Stimulated activated CD4-positive, alpha-beta T cell treated with anti-CD3 and anti-CD28 coated beads, Interleukin-1b, Interleukin-23, amount 100 ng/mL, for 48 hours (primary cell): ENCODE measurements at regions not wholly inside any gene's neighbourhood (a gene's known extent, or its start where the extent isn't known, plus 50 kb on each side); places are given as distances from the start of the nearest gene placed in this dataset.
"Not testable (repeated sequence)": the region's sequence is repeated elsewhere in the genome, so short reads cannot be mapped to it uniquely, and the experiment has no call there.

Experiments
- DNase-seq: peaks from one replicate; pipeline ENCODE4 v3.0.0-alpha.2; 2020

GRCh38 chr16:13835387-13835786 lies 84.6 kb upstream of the ERCC4 start:
- no peak for DNase-seq

DNA sequence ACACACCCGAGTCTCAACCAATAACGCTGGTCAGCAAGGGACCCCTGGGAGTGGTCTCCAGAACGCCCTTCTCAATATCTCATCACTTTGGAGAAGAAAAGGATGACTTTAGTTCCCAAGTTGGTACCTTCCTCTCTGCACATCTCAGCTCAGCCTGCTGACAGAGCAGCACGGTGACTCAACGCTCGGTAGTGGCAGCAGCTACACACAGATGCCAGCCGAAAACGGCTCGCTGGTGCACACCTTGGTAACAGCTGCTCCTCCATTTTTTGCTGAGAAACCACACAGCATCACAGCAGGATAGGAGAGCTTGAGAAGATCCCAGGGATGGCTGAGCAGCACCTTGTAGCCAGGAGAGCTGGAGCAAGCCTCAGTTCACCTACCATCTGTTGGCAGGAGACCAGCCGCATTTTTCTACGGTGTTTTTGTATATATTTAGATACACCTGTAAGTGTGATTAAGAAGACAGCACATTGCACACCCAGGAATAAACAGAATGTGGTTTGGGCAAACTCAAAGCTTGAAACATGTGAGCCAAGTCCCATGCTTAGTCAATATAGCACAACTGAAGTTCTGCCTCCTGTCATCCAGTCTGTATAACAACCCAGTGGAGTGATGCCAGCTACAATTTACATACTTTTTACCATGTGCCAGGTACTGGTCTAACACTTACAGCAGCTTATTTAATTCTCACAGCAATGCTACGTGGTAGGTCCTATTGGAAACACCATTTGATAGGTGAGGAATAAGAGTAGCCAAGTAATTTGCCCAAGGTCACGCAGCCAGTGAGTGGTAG lies 83.8 kb upstream of the ERCC4 start:
- DNase-seq = no peak

DNA sequence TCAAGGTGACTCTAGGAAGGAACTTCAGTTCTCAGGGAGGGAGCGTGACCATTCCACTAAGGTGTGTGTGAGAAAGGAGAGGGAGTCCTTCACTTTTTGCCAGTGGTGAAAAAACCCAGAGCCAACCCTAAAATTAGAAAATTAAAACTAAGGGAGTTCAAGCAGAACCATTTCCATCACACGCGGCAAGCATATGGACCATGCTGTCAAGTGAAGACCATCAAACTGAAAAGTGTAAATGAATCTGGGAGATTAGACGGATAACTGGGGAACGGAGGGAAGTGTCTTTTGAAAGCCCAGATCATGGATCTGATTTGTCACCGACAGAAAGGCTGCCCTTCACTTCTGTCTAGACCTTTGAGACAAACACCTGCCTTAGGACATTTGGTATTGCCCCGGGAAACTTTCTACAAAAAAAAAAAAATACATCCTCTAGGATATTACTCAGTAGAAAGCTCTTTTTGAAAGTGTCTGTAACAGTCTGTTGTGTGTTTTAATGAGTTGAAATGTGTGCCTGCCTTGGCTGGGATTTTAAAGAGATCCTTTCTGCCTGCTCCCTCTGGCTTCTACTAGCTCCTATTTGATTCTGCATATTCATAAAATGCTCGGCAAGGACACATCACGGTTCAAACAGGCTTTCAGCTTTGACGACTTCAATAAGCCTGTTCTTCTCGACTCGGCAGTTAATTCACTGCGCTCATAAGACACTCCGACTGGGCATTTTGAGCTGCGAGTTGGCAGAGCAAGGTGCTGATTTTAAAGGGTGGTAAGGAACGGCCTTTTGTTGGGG lies 81.4 kb upstream of the ERCC4 start:
- no peak for DNase-seq

DNA sequence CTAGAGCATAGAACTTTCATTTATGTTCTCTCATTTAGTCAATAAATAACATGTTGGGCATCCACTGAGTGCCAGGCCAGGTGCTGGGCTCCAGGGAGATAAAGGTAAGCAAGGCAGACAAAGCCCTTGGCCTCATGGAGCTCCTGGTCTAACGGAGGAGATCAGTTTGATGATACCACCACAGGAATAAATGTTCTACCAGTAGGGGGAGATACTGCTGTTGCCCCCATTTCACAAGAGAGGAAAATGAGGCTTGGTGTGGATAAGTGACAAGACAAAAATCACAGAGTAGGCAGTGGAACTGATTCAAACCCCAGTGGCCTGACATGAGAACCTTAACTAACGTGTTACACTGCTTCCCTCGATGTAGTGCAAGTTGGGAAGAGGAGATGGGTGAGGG lies 80.4 kb upstream of the ERCC4 start:
- DNase-seq = no peak

GRCh38 chr16:13845232-13845631 lies 74.7 kb upstream of the ERCC4 start:
- DNase-seq = no peak

DNA sequence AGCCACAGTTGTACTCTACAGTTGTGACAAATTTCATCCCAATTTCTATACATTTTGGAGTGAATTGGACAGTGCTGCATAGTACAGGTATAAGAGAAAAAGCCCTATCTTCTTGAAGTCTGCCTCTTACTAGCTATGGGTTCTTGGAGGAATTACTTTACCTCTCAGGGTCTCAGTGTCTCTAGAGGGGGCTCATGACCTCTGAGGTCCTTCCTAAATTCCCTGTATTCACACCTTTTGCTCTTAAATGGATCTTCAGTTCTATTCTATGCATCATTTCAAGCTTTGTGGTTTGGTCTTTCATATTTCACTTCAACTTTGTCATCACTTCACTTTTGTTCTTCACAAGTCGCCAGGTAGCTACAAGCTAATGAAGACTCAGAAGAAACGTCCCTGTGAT lies 71.2 kb upstream of the ERCC4 start:
- no peak for DNase-seq

DNA sequence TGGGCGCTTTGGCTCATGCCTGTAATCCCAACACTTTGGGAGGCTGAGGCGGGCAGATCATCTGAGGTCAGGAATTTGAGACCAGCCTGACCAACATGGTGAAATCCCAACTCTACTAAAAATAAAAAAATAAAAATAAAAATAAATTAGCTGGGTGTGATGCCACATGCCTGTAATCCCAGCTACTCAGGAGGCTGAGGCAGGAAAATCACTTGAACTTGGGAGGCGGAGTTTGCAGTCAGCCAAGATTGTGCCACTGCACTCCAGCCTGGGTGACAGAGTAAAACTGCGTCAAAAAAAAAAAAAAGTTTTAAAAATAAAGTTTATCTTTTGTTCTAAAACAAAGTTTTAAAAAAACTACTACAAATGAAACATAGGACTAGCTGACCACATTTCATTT lies 69.8 kb upstream of the ERCC4 start:
- not testable (repeated sequence) for DNase-seq

- no peak for DNase-seq
Measured at GRCh38 chr16:13852827-13853226, 67.1 kb upstream of the ERCC4 start.

- DNase-seq = no peak
Measured at GRCh38 chr16:13856398-13856797, 63.6 kb upstream of the ERCC4 start.

- DNase-seq = no peak
Measured at GRCh38 chr16:13856811-13857511, 63.0 kb upstream of the ERCC4 start.

- no peak for DNase-seq
Measured at GRCh38 chr16:13858873-13859580, 60.9 kb upstream of the ERCC4 start.

DNA sequence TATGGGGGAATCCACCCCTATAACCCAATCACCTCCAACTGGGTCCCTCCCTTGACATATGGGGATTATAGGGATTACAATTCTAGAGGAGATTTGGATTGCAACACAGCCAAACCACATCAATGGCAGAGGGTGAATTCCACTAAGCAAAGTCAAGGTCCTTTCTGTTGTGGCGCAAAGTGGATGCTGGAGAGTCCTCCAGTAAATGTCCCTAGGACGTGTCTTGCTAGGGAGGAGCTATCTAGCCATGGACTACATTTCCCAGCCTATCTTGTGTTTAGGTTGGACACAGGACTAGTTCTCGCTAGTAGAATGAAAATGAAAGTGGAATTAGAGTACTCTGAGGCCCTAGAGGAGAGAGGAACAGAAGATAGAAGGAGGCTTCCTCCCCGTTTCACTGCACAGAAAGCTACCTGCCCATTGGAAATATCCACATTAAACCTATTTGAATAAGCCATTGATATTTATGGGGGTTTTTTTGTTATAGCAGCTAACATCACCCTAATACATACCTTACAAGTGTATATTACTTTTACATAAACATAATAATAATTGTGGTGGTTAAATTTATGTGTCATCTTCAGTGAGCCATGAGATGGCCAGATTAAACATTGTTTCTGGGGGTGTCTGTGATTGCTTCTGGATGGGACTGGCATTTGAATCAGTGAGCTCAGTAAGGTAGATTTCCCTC lies 56.7 kb upstream of the ERCC4 start:
- DNase-seq = no peak

- no peak for DNase-seq
Measured at GRCh38 chr16:13864689-13865088, 55.3 kb upstream of the ERCC4 start.

DNA sequence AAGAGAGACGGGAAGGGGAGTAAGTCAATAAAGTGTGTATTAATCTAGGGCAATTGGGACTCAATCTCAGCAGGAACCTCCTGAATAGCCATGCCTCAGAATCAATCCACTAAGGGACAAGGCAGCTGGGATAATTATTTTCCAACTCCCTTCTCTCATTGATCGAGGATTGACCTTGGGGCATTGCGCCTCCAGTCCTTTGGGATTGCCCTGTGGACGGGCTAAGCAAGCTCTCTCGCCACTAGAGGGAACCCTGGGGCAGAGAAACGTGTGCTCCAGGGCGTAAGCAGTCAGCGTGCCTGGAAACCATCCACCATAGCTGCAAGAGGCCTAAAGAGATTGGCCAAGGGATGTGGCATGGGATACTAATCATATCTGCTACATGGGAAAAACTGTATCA lies 53.9 kb upstream of the ERCC4 start:
- DNase-seq = peak; percentile 46
